Gastrocnemius medialis (tissue), 4 donors: ENCODE measurements at regions not wholly inside any gene's neighbourhood (a gene's known extent, or its start where the extent isn't known, plus 50 kb on each side); places are given as distances from the start of the nearest gene placed in this dataset.

Source experiments
- ATAC-seq, 2 donors: fragments of 150-250 bp; one replicate each; pipeline ENCODE4 v1.9.1; 2016
- DNase-seq, 2 donors: peaks; one replicate each; pipeline ENCODE4 v3.0.0-alpha.2; 2019
- H3K27ac ChIP-seq, 4 donors: fragments of 200-600 bp; sonication (generic); 1 replicate in 1 of 4; 2 replicates in 3 of 4; pipeline ENCODE4 v1.5.1; 2016 to 2018; ENCODE audit warnings: mild to moderate bottlenecking in 2 of 4, moderate library complexity in 1 of 4
- H3K27me3 ChIP-seq, 3 donors: fragments of 200-600 bp; sonication (generic) in 2 of 3; 1 replicate in 1 of 3; 2 replicates in 2 of 3; pipeline versions ENCODE4 v1.5.1 to v1.6.0; 2016 to 2019; ENCODE audit warnings: mild to moderate bottlenecking in 1 of 3, moderate library complexity in 1 of 3
- H3K36me3 ChIP-seq, 2 donors: fragments of 200-600 bp; sonication (generic) in 1 of 2; one replicate each; pipeline ENCODE4 v1.5.1; 2017 to 2018
- H3K4me1 ChIP-seq, 2 donors: fragments of 200-600 bp; sonication (generic) in 1 of 2; one replicate each; pipeline ENCODE4 v1.5.1; 2016 to 2017; ENCODE audit warnings: mild to moderate bottlenecking in 2 of 2
- H3K4me3 ChIP-seq, 4 donors: fragments of 200-600 bp; sonication (generic) in 3 of 4; 1 replicate in 1 of 4; 2 replicates in 3 of 4; pipeline ENCODE4 v1.5.1; 2016 to 2019; ENCODE audit warnings: mild to moderate bottlenecking in 2 of 4
- H3K9me3 ChIP-seq, 3 donors: fragments of 200-600 bp; sonication (generic) in 2 of 3; 1 replicate in 1 of 3; 2 replicates in 2 of 3; pipeline ENCODE4 v1.5.1; 2016 to 2019
- CTCF ChIP-seq, 5 experiments: fragments of 450-650 bp in 3 of 5; fragments of 200-600 bp in 2 of 5; sonication (generic) in 2 of 5; IDR thresholded peaks in 4 of 5; conservative IDR thresholded peaks in 1 of 5; 1 replicate in 4 of 5; 2 replicates in 1 of 5; pipeline ENCODE4 v1.5.1; 2016 to 2019; ENCODE audit warnings: antibody characterized with exemption in 5 of 5, mild to moderate bottlenecking in 3 of 5, moderate library complexity in 3 of 5
- POLR2A ChIP-seq, 2 donors: fragments of 450-650 bp; IDR thresholded peaks; one replicate each; pipeline ENCODE4 v1.6.1; 2017; ENCODE audit warnings: antibody characterized with exemption in 2 of 2, mild to moderate bottlenecking in 2 of 2, moderate library complexity in 2 of 2
- in situ Hi-C, 4 donors: fragments of 200-750 bp; cut with MboI; loops; one replicate each; pipeline versions ENCODE4 v1.15.0 to v1.8.0; 2017; ENCODE audit warnings: low sequenced_read_pairs in 4 of 4
- intact Hi-C: fragments of 100-400 bp; cut with DNase I; formaldehyde crosslinking; loops from one replicate; pipeline ENCODE4 v1.15.1; 2023; ENCODE audit warnings: low total_unique reads

- no peak for DNase-seq
- Histone ChIP-seq H3K4me1 (peaks cover 32 to 33% of the 10 kb centered on the region in 2 donors), H3K27ac (peak overlapping the region; percentile 47 to 65 (median 53))
These were observed 348.2 kb downstream of the SPRY1 start for GRCh38 chr4:123744664-123745290.

GRCh38 chr4:123747016-123747415 lies 350.4 kb downstream of the SPRY1 start:
- Histone ChIP-seq H3K4me1 (peaks cover 33 to 41% of the 10 kb centered on the region in 2 donors), H3K36me3 (no peaks in the 10 kb centered on the region), H3K4me3 (no peak overlapping the region), H3K27me3 (no peaks in the 10 kb centered on the region), H3K9me3 (no peaks in the 10 kb centered on the region), H3K27ac (no peak overlapping the region)
- DNase-seq (no peak), ATAC-seq (no peak)
- TF ChIP-seq CTCF (IDR thresholded peaks at IDR 0.05 in 4 of 5, conservative IDR thresholded peaks at IDR 0.05 in 1 of 5) (no peak), POLR2A (IDR thresholded peaks at IDR 0.05) (no peak)
- in situ Hi-C loops: no loop called here
- intact Hi-C loops: loop anchor here (10.0 kb wide), 2 partner anchors 62 to 352 kb away; partner anchors contain the start of gene SPRY1

More at GRCh38 chr4:123744664-123745290, 348.2 kb downstream of the SPRY1 start:
- Histone ChIP-seq H3K27me3 (no peaks in the 10 kb centered on the region), H3K36me3 (no peaks in the 10 kb centered on the region), H3K4me3 (peak overlapping the region in 1 of 4 donors; percentile 34), H3K9me3 (no peaks in the 10 kb centered on the region)
- ATAC-seq: peak; percentile 68 to 75
- intact Hi-C loops (loop anchor here (10.0 kb wide), 2 partner anchors 60 to 350 kb away; partner anchors contain the start of gene SPRY1), in situ Hi-C loops (no loop called here)
- no peak for TF ChIP-seq POLR2A (IDR thresholded peaks at IDR 0.05)
- TF ChIP-seq CTCF (IDR thresholded peaks at IDR 0.05 in 4 of 5, conservative IDR thresholded peaks at IDR 0.05 in 1 of 5): no peak

GRCh38 chr4:123748806-123749205 lies 352.2 kb downstream of the SPRY1 start:
- Histone ChIP-seq H3K4me1 (peaks cover 31 to 37% of the 10 kb centered on the region in 2 donors), H3K27ac (peak overlapping the region; percentile 57 to 73 (median 64)), H3K9me3 (no peaks in the 10 kb centered on the region), H3K36me3 (no peaks in the 10 kb centered on the region), H3K27me3 (no peaks in the 10 kb centered on the region), H3K4me3 (no peak overlapping the region)
- no peak for ATAC-seq
- TF ChIP-seq CTCF (IDR thresholded peaks at IDR 0.05 in 4 of 5, conservative IDR thresholded peaks at IDR 0.05 in 1 of 5) (no peak), POLR2A (IDR thresholded peaks at IDR 0.05) (no peak)
- intact Hi-C loops (loop anchor here (10.0 kb wide), 2 partner anchors 64 to 354 kb away; partner anchors contain the start of gene SPRY1), in situ Hi-C loops (no loop called here)
- DNase-seq: no peak

GRCh38 chr4:123749383-123749782 lies 352.8 kb downstream of the SPRY1 start:
- Histone ChIP-seq H3K27ac (peak overlapping the region; percentile 57 to 73 (median 64)), H3K27me3 (no peaks in the 10 kb centered on the region), H3K36me3 (no peaks in the 10 kb centered on the region), H3K4me3 (no peak overlapping the region), H3K9me3 (no peaks in the 10 kb centered on the region), H3K4me1 (peaks cover 31 to 32% of the 10 kb centered on the region in 2 donors)
- in situ Hi-C loops: no loop called here
- DNase-seq (peak; percentile 26 to 39), ATAC-seq (peak; percentile 56 to 62)
- intact Hi-C loops: loop anchor here (10.0 kb wide), 2 partner anchors 65 to 355 kb away; partner anchors contain the start of gene SPRY1
- TF ChIP-seq POLR2A (IDR thresholded peaks at IDR 0.05): no peak
- no peak for TF ChIP-seq CTCF (IDR thresholded peaks at IDR 0.05 in 4 of 5, conservative IDR thresholded peaks at IDR 0.05 in 1 of 5)
